ENCODE measurements at regions not wholly inside any gene's neighbourhood (a gene's known extent, or its start where the extent isn't known, plus 50 kb on each side); places are given as distances from the start of the nearest gene placed in this dataset.
"Not testable (repeated sequence)": the region's sequence is repeated elsewhere in the genome, so short reads cannot be mapped to it uniquely, and the experiment has no call there.

- not testable (repeated sequence) for TF ChIP-seq EZH2 (IDR thresholded peaks at IDR 0.05; ENCODE audit: insufficient read depth, poor library complexity, severe bottlenecking); EZH2phosphoT487 (IDR thresholded peaks at IDR 0.05; ENCODE audit: insufficient read depth, low read depth)
Observed at GRCh38 chr3:40762771-40763170, 238.0 kb downstream of the ZNF621 start.
